ENCODE measurements at regions not wholly inside any gene's neighbourhood (a gene's known extent, or its start where the extent isn't known, plus 50 kb on each side); places are given as distances from the start of the nearest gene placed in this dataset.
A peak's percentile ranks its signal among the peaks of the same experiment; 100 is the strongest.

- no peak for TF ChIP-seq ZNF668 (CRISPR knock-in tag; IDR thresholded peaks at IDR 0.05)
- no peak for TF ChIP-seq CHD4 (IDR thresholded peaks at IDR 0.05; ENCODE audit: insufficient read depth, insufficient replicate concordance, low read depth, low read length, poor library complexity, severe bottlenecking)
- TF ChIP-seq RBFOX2 (IDR thresholded peaks at IDR 0.05; ENCODE audit: low read depth, low read length) = no peak
- no peak for TF ChIP-seq ELK3 (CRISPR knock-in tag; IDR thresholded peaks at IDR 0.05)
- 0 out of 3 replicates have a peak, but pooled peaks of 1 of the 2 experiments have one; percentile 29 for TF ChIP-seq CBX3 (IDR thresholded peaks at IDR 0.05; ENCODE audit: borderline replicate concordance in 1 of 2, low read length in 2 of 2)
- TF ChIP-seq TAF9B (IDR thresholded peaks at IDR 0.05; ENCODE audit: partially characterized antibody) = no peak
- TF ChIP-seq WHSC1 (IDR thresholded peaks at IDR 0.05; ENCODE audit: low read length) = no peak
- TF ChIP-seq E2F6 (IDR thresholded peaks at IDR 0.05; ENCODE audit: borderline replicate concordance in 1 of 2, extremely low read depth in 1 of 2, insufficient read depth in 1 of 2, insufficient read length in 1 of 2, low read depth in 1 of 2, low read length in 1 of 2, poor library complexity in 1 of 2, severe bottlenecking in 1 of 2) = peak in 1 of 2 experiments; percentile 17
- peak; percentile 16 for TF ChIP-seq HMGN3 (IDR thresholded peaks at IDR 0.05; ENCODE audit: borderline replicate concordance, extremely low read depth, insufficient read length, low read depth, low read length)
- no peak for TF ChIP-seq ZNF644 (tag; IDR thresholded peaks at IDR 0.05; ENCODE audit: low read depth)
- no peak for TF ChIP-seq ARID4B (CRISPR knock-in tag; IDR thresholded peaks at IDR 0.05)
- TF ChIP-seq ZBTB9 (CRISPR knock-in tag; IDR thresholded peaks at IDR 0.05) = no peak
- TF ChIP-seq POLR3A (IDR thresholded peaks at IDR 0.05; ENCODE audit: borderline replicate concordance, extremely low read depth, insufficient read depth, insufficient read length) = no peak
- no peak for TF ChIP-seq IRF2 (CRISPR knock-in tag; IDR thresholded peaks at IDR 0.05)
- TF ChIP-seq BRF2 (IDR thresholded peaks at IDR 0.05; ENCODE audit: borderline replicate concordance, insufficient read depth, insufficient read length) = no peak
- TF ChIP-seq KLF6 (CRISPR knock-in tag; IDR thresholded peaks at IDR 0.05; ENCODE audit: borderline replicate concordance) = no peak
Measured at GRCh38 chr7:131692131-131692960, 135.9 kb upstream of the PODXL start (continued).
